ENCODE measurements at regions not wholly inside any gene's neighbourhood (a gene's known extent, or its start where the extent isn't known, plus 50 kb on each side); places are given as distances from the start of the nearest gene placed in this dataset.

DNA sequence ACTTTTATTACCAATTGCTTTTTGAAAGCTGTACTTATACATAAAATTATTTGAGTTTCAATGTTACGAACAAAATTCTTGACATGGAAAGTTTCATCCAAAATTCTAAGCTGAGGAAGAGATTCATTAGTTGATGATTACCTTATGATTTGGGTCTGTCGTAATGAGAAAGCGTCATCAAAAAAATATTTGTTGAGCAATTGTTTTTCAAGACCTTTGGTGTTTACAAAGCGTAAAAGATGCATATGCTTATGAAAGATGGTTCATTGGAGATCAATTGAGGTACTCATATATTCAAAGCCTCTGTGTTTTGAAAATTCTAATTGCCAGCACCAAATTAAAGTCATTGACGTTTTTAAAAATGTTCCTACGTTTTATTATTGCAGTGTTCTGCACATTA is 110.5 kb upstream of the DOK5 start:
- no peak for DNase-seq

DNA sequence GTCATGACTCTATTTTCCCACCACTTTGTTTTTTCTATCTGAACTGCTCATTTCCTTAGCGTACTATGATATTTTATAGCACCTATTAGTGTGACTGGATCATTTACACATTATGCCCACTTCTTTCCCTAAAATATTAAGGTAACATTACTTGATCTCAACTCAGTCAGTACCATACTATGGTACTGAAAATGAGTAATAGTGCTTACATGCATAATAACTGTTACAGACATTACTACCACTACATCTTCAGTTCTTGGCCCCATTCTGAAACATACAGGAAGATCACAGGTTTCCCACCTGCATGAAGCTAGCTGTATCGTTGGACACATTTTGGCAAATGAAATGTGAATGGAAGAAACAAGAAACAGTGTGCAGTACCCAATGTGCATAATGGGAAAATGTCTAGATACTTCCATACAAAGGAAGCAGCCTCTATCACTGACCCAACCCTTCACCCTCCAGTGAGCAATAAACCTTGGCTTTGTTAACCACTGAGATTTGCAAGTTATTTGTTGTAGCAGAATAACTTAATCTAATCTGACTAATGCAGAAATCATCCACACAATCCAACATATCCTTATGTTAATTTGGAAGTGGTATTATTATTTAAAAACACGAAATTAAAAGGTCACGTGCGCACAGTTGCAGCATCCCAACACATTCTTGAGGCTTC is 108.6 kb upstream of the DOK5 start:
- DNase-seq, result no peak

DNA sequence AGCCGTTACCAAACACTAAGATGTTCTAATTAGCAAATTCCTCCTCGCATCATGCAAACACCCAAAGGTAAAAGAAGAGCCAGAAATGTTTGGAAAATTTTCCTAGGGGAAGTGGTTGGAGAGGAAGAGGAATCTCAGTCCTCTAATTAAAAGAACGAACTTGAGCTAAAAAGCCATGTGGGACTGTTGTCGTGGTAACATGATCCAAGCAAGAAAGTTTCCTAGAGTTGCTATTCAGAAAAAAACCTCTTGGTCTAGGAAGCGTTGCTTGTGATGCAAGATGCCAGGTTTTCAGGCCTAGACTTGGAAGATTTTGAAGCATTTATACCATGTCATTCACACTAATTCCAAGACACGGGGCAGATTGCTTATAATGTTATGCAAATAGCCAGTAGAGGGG is 106.8 kb upstream of the DOK5 start:
- no peak for DNase-seq

DNA sequence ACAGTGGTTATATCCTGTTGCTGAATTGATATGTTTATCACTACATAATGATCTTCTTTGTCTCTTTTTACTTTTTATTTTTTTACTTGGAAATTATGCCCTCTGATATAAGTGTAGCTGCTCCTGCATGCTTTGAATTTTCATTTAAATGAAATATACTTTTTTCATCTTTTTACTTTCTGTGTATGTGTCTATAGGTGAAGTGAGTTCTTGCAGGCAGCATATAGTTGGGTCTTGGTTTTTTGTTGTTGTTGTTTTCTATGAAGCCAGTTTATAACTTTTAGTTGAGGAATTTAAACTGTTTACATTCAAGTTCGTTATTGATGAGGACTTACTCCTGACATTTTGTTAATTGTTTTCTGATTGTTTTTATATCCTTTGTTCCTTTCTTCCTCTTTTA is 103.1 kb upstream of the DOK5 start:
- DNase-seq, result no peak

DNA sequence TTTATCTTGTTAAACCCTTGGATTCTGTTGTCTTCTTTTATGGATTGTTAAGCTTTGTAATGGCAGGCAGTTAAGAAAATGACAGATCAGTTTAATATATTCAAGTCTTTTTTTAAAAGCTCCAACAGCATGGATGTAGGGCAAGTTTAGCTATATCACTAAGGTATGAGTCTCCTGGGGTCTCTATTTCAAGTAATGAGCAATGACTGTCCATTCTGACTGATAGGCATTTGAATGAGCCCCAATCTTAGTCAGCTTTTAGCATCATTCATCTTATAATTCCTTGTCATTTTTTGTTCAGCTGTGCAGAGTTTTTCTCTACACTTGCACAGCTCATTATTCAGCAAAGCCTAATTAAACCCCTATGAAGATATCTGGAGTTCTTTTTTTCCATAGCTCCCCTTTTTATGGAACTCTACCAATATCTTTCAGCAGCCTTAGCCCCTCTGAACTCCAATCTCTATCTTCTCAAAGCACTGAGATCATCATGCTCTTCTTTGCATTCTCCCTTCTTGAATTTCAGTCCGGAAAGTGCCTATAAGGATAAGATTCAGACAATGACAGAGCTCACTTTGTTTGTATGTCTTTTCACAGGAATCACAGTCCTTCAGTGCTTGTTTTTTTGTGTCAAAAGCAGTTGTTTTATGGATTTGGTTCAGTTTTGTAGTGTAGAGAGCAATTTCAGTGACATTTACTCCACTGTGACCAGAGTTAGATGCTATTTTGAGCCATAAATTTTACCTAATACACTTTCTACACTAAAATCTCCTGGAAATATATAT is 97.2 kb upstream of the DOK5 start:
- no peak for DNase-seq

DNA sequence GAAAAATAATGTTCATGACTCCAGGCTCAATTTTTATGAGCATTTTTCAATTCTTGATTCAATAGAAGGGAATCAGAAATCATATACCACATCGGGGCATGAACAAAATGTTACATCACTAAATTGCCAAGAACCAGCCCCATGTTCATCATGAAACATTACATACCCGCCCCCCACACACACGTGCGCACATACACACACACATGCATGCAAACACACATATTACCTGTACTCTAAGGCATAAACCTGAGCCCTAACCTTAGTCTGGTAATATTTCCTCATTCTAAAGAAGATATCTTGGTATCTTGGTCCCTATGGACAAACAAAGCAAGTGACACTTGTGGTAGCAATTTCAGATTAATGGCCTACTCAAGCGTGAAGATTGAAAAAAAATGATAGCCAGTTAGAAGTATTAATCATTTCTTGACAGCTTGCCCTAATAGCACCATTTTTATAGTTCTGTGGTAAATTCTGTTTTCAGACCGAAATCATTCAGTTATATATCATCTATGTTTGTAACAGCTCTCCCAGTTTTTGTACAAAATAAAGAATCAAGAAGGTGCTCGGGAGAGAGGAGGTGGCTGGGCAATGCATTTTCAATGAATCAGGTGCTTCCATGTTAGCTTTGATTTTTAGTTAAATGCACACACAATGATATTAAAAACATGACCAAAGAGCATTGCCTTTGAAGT is 95.4 kb upstream of the DOK5 start:
- no peak for DNase-seq

DNA sequence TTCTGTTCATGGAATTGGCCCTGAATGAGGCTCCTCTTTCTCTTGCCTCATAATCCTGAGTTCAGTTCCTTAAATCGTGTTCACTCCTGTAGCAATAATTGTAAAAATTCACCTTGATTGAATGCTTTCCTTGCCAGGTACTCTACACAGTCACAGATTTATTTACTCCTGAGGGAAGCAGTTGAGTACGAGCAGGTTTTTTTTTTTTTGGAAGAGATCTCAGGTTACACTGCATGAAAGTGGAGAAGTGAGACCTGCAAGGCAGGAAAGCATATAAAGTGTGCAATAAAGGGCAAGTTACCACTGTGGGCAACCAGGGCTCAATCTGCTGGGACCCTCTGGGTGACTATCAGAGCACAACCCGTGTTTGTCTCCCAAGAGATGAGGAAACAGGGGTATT is 93.0 kb upstream of the DOK5 start:
- DNase-seq, result no peak

DNA sequence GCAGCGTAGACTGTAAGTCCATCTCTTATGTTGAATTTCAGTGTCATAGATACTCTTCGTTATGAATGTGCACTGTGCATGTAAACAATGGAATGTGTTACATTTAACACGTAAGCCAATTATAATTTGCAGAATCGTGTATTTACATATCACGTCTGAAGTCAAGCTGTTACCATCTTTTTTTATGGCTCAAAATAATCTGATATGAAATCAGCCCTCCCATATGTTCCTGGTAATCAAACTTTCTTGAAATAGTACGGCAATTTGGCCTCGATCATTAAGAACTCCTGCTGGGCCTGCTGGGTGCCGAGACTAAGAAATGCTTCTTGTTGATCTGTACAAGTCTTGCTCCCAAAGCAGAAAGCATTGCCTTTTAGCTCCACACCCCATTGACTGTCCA is 89.6 kb upstream of the DOK5 start:
- no peak for DNase-seq

DNA sequence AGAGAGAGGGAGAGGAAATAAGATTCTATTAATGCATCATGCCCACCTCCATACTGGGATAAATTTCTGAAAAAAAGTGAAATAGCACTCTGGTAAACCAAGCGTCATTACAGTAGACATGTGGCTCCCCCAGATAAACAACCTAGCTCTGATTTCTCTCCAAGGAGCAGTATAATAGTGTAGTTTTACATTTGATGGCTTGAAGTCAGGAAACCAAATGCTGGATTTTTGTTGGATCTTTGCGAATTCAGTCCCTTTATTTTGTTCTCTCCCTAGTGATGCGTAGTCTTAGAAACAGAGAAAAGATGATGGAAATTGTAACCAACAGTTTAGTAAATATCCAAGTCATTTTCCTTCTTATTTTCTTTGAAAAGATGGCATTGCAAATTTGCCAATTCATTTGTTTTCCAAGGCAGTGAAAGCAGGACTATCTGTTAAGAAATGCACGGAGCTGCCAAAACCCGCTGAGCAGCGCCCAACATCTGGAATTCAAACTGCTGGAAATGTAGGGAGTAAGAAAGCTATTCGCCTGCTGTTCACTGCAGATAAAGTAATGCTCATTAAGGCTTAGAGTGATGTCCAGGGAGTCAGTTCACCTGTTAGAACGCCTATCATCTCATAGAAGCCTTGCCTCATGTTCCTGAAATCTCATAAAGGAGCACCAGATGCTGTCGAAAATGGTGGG is 85.7 kb upstream of the DOK5 start:
- DNase-seq, result no peak

DNA sequence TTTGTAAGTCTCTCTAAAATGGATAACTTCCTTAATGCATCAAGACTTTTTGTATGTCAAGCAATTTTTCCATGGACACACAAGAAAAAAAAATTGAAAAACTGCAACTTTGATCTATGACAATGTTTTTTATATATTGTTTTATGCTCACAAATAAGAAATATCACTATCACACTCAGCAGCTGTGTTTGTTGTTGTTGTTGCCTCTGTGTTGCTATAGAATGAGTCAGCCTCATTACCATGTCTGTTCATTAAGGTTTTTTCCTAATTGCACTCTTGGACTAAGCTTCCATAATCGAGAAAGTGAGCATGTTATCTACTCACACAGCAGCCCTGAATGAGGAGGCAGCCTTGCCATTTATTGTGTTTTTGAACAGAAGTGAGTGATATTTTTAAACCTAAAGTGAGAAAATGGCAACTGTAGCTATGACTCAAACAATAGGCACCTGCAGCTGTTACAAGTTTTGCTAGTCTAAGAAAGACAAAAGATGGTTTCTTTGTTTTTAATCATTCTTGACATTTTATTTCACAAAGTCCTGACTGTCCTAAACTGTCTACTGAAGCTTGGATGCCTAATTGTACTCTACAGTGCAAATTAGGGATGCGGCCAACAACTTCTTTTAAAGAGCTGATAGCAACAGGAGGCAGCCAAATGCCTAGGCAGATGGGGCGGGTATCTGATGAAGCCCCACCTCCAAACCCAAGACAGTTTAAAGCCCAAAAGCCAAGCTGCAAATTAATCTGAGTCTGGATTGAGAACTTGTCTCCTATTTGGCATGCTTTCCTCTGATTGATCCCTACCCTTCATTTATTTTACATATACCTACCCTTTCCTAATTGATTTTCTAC is 77.9 kb upstream of the DOK5 start:
- no peak for DNase-seq

DNA sequence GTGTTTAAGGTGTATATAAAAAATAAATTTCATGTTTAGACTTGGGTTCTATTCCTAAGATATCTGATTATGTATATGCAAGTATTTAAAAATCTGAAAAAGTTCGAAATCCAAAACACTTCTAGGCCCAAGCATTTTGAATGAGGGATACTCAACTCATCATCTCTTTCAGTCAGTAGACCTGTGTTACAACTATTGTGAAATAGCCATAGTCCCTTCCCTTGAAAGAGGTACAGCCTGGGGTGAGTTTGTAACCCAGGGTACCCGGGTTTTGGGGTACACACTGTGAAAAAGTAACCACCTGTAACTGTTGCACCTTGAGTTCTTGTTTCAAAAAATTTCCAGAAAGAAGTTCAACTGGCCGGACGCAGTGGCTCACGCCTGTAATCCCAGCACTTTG is 76.6 kb upstream of the DOK5 start:
- no peak for DNase-seq

DNA sequence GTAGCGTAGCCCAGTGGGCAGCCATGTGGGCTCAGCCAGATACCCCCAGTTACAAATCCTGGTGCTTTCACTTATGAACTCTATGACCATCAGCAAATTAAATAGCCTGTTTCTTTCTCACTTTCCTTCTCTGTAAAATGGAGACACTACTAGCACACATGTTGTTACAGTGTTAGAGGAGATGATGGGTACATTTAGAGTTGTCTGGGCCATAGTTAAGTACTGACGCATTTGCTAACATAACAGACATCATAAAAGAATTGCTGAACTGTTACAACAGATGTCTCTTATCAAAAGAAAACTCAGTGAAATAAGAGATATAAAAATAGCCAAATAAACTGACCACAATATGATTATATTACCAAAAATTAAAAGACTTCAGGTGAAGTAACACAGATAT is 69.9 kb upstream of the DOK5 start:
- no peak for DNase-seq

DNA sequence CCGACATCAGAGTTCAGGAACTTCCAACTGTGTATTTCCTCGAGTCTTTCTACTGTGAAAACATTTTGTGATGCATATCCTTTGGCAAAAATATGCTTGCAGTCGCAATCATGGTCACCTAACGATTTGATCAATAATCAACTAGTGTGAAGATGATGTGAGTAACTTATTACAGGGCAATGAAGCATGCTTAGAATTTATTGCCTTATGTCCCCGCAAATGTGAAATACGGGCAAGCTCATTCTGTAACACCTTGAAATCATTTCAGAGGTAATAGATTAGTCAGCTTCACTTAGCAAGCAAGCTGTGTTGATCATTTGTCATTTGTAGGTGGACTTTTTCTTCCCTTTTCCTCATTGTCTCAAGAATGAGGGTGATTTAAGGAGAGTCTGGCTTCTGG is 67.9 kb upstream of the DOK5 start:
- DNase-seq, result no peak

DNA sequence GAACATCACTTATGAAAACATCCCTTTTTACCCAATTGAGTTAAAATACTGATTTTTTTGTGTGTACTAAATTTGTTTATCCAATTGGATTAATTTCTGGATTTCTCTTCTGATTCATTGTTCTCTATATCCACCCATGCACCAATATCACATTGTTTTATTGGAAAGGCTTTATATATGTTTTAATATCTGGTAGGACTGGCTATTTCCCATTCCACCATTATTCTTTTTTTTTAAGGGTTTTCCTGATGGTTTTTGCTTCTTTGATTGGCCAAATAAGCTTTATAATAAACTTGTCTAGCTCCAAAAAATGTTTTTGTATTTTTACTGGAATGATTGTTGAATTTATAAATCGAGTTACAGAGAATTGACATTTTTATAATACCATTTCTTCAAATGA is 59.4 kb upstream of the DOK5 start:
- no peak for DNase-seq

DNA sequence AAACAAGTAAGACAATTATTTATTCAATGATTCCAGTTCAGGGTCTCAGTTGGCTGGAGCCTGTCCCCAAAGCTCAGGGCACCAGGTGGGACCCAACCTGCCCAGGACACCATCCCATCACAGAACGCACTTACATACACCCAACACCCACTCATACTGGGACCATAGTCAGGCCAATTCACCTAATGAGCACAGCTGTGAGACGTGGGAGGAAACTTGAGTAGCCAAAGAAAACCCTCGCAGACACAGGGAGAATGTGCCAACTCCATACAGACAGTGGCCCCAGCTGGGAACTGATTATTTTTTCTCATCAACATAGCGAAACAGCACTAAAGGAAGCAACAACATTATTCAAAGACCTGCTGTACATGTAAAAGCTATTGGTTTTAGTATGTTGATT is 58.6 kb upstream of the DOK5 start:
- peak; percentile 8 for DNase-seq

DNA sequence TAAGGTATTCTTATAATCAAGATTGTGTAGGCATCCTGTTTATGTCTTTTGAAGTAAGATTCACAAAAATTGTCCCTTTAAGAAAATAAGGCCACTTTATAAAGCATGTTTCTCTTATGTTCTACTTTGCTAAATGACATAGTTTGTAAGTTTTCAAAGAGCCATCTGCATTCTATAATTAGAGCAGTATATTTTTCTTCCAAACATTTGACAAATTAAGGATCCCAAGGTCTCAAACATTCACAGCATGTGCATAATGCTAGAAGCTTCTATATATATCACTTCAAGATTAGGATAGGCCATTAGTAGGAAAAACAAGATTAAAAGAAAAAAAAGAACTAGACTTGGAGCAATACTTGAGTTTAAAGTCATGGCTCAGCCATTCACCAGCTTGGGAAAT is 55.9 kb upstream of the DOK5 start:
- DNase-seq, result no peak

Measured in DMS 273 treated with DMSO at 0.1 percent for 48 hours (cell line).